Activated T-helper 2 cell treated with anti-CD3 and anti-CD28 coated beads, Interferon-gamma antibody, Interleukin-2, Interleukin-4, amounts not matched to agents 10 μg/mL and 5 μg/mL and 100 μg/mL, durations not matched to agents 14 hours and 24 hours and 36 hours (primary cell): ENCODE measurements at regions not wholly inside any gene's neighbourhood (a gene's known extent, or its start where the extent isn't known, plus 50 kb on each side); places are given as distances from the start of the nearest gene placed in this dataset.

Source experiments
- DNase-seq: peaks from one replicate; pipeline ENCODE4 v3.0.0; 2021; ENCODE audit warnings: low spot score
- H3K27ac Mint-ChIP-seq: one replicate; pipeline ENCODE4 v1.8.0; 2021; ENCODE audit warnings: mixed read lengths
- H3K27me3 Mint-ChIP-seq: one replicate; pipeline ENCODE4 v1.8.0; 2021; ENCODE audit warnings: low read depth, mixed read lengths
- H3K36me3 Mint-ChIP-seq: one replicate; pipeline ENCODE4 v1.8.0; 2021; ENCODE audit warnings: low read depth, mixed read lengths
- H3K4me1 Mint-ChIP-seq: one replicate; pipeline ENCODE4 v1.8.0; 2021; ENCODE audit warnings: low read depth, mixed read lengths
- H3K4me3 Mint-ChIP-seq: one replicate; pipeline ENCODE4 v1.8.0; 2021; ENCODE audit warnings: low read depth, mild to moderate bottlenecking, moderate library complexity, mixed read lengths
- H3K9me3 Mint-ChIP-seq: one replicate; pipeline ENCODE4 v1.8.0; 2021; ENCODE audit warnings: mixed read lengths
- intact Hi-C: fragments of 100-400 bp; cut with micrococcal nuclease; formaldehyde crosslinking; loops from one replicate; pipeline ENCODE4 v1.15.1; 2023

DNA sequence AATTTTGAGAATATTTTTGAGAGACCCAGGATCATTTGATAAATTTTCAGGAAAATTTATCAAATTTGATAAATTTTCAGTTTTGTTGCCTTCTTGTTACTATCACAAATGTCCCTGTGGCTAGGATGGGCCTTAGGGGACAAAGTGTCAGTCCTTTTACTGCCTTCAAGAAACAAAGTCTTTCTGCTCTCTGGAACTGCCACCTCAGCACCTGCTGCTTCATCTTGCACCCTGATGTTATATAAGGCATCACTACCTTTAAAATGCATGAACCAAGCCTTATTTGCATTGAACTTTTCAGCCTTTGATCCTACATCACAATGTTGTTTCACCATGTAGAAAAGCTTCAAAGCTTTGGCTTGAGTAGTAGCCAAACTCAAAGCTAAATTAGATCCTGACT is 123.0 kb upstream of the CNTLN start:
- intact Hi-C loops, result no loop called here
- Mint-ChIP-seq H3K27ac (no peak overlapping the region), H3K36me3 (no peaks in the 10 kb centered on the region), H3K4me1 (no peaks in the 10 kb centered on the region), H3K27me3 (no peaks in the 10 kb centered on the region), H3K9me3 (peaks cover 10% of the 10 kb centered on the region), H3K4me3 (no peak overlapping the region)
- DNase-seq, result no peak

DNA sequence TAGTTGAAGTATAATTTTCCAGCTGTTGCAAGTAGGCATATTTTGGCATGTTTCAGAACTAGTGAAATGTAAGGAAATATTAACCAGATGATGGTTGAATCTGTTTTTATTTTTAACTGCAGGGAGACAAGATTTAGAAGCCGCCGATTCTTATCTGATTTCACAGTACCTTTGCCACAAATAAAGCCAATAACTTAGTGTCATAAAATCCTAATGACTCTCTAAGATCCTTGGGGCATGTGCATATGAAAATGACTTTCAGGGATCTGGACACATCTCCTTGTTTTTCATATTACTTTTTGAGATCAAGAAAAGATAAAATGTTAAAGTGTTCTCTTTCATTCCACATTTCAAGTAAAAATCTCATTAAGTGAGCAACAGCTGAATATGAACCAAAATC is 125.8 kb upstream of the CNTLN start:
- Mint-ChIP-seq H3K36me3 (no peaks in the 10 kb centered on the region), H3K27ac (no peak overlapping the region), H3K4me1 (no peaks in the 10 kb centered on the region), H3K4me3 (no peak overlapping the region), H3K9me3 (peaks cover 13% of the 10 kb centered on the region), H3K27me3 (no peaks in the 10 kb centered on the region)
- intact Hi-C loops, result no loop called here
- no peak for DNase-seq

DNA sequence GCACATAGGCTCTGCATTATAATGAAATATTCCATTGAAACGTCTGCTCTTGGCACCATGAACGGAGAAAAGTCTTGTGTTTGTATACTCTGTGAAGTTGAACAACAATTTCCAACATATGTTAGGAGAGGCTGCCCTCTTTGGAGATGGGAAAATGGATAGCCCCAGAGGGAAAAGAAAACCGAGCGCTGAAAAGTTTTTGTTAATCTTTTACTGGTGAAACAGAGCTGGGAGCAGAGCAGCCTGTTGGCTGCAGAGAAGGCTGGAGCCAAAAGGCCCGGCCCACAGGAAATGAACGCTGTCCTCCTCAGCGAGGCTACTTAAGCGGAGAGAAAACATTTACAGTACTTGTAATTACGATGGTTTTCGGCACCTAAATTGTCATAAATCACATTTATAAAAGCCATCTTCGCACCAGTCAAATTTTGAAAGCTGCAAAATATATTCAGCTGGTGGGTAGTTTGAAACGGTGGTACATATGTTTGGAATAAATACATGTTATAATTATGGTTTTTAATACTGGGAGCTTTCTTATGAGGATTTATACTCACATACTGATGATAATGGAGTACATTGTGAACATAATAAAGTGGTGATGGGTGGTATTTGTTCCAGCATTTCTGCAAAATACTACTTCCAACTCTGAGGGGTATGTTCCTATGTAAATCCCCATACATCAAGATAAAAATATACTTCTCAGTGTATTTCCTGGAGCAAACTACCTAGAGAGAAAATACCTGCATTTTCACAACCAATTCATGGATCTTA is 129.6 kb upstream of the CNTLN start:
- Mint-ChIP-seq H3K27me3 (no peaks in the 10 kb centered on the region), H3K27ac (no peak overlapping the region), H3K9me3 (peaks cover 9% of the 10 kb centered on the region), H3K4me3 (no peak overlapping the region), H3K4me1 (no peaks in the 10 kb centered on the region), H3K36me3 (no peaks in the 10 kb centered on the region)
- no peak for DNase-seq
- intact Hi-C loops, result loop anchor here (2.0 kb wide), 1 partner anchor 20 kb away; no protein-coding TSS in a partner anchor

DNA sequence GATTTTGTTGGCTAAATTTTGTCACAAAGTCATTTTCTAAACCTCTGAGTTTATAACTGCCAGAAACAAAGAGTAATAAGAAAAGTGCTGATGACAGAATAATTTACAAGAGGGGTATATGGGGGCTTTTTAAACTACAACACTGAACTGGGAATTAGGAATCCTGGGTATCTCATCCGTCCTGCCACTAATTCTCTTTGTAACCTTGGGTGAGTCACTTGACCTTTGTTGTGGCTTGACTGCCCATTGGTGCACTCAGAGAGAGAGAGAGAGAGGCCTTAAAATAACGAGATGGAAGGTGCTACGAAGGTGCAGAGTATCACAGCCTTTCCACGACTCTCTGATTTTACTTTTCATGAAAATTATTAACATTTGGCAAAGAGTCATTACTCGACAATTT is 130.3 kb upstream of the CNTLN start:
- H3K9me3 Mint-ChIP-seq, result peaks cover 11% of the 10 kb centered on the region

DNA sequence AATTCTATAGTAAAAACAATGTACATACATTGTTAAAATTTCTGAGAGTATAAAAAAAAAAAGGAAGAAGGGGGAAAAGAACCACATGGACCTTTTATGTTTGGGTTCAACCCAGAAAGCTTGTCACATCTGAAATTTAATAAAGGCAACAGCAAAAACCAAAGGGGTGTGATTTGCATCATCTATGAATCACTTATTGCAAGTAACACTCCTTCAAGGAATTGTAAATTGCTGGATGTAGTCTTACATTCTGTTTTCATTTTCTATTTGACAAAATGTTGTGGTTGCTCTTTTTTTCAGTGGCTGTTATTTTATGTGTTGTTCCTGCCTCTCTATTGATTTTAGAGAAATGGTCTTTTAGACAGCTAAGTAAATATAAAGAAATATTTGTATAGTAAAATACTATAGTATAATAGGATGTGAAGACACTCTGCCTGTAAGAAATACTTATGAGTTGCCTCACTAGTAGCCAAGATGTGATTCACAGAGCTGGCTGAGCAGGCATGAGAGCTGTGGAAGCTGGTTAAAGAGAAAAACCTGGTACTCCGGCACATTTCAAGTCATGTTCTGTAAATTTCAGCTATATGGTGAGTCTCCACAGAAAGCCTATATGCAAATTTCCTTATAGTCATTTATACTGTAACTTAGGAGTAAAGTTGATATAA is 131.1 kb upstream of the CNTLN start:
- intact Hi-C loops, result loop anchor here (2.0 kb wide), 1 partner anchor 19 kb away; no protein-coding TSS in a partner anchor
- DNase-seq, result no peak
- Mint-ChIP-seq H3K9me3 (peaks cover 14% of the 10 kb centered on the region), H3K36me3 (no peaks in the 10 kb centered on the region), H3K27me3 (no peaks in the 10 kb centered on the region), H3K4me3 (no peak overlapping the region), H3K27ac (no peak overlapping the region), H3K4me1 (no peaks in the 10 kb centered on the region)

More for the DNA sequence above, 130.3 kb upstream of the CNTLN start:
- no peak for DNase-seq
- H3K4me3 Mint-ChIP-seq, result no peak overlapping the region
- H3K27ac Mint-ChIP-seq, result no peak overlapping the region
- no peaks in the 10 kb centered on the region for H3K36me3 Mint-ChIP-seq
- H3K4me1 Mint-ChIP-seq, result no peaks in the 10 kb centered on the region
- H3K27me3 Mint-ChIP-seq, result no peaks in the 10 kb centered on the region
- intact Hi-C loops, result loop anchor here (2.0 kb wide), 1 partner anchor 20 kb away; no protein-coding TSS in a partner anchor

DNA sequence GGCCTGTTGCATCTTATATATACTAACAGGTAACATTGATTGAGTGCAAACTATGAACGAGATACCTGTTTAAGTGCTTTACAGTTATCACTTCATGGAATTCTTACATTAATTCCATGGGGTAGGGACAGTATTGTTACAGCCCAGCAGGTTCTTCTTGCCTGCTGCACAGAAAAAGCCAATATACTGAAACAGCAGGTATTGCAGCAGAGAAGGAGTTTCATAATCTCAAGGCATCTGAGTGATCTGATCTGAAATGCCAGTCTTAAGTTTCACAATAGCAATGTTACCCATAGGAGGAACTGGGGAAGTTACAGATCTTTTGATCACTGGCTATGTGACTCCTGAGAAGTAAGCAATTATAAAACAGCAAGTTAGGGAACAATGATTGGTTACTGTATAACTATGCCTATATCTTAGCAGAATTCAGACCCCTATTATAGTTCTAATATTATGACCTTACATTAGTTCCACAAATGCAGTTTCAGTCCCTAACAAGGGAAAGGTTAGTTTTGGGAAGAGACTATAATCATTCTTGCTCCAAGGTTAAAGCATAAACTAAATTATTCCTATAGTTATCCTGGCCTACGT is 126.5 kb upstream of the BNC2 start:
- H3K27ac Mint-ChIP-seq, result no peak overlapping the region
- H3K4me3 Mint-ChIP-seq, result no peak overlapping the region
- H3K36me3 Mint-ChIP-seq, result no peaks in the 10 kb centered on the region
- no peaks in the 10 kb centered on the region for H3K27me3 Mint-ChIP-seq
- intact Hi-C loops, result no loop called here
- H3K9me3 Mint-ChIP-seq, result peaks cover 43% of the 10 kb centered on the region
- no peak for DNase-seq
- no peaks in the 10 kb centered on the region for H3K4me1 Mint-ChIP-seq

DNA sequence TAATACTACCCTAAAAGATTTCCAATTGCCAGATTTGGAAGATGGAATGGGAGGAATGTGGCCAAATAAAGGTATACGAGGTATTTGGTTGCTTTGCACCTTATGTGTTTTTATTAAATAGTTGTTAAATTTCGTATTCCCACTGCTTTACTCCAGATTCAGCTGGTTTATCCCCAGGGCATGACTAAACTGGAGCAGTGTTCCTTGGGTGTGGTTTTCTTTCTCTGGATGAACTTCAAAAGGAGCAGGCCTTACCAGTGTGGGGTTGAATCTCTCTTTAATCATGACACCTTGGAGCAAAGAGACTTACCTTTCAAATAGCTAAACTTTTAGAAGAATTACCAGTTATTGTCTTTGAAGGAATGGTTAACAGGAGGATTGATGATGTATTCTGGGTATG is 121.7 kb upstream of the BNC2 start:
- Mint-ChIP-seq H3K27ac (no peak overlapping the region), H3K4me1 (no peaks in the 10 kb centered on the region), H3K36me3 (no peaks in the 10 kb centered on the region), H3K27me3 (no peaks in the 10 kb centered on the region), H3K9me3 (peaks cover 40% of the 10 kb centered on the region), H3K4me3 (no peak overlapping the region)
- no peak for DNase-seq
- intact Hi-C loops, result no loop called here

DNA sequence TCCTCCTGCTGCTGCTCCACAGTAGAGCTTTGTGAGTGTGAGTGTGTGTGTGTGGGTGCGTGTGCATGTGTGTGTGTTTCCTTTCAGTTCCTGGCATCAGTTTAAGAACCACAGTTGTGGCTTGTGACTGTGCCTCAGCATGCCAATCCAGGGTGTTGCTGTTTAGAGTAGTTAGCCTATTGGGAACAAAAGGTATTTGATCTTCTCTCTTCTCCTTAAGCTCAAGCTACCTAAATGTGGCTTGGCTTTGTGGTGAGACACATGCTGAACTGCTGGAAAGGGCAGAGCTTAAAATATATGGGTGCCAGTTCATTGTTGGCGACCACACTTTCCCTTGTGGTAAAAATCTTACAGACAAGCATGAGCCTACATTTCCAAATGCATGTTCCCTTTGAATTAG is 116.6 kb upstream of the BNC2 start:
- intact Hi-C loops, result no loop called here
- no peak overlapping the region for H3K4me3 Mint-ChIP-seq
- H3K36me3 Mint-ChIP-seq, result no peaks in the 10 kb centered on the region
- no peak overlapping the region for H3K27ac Mint-ChIP-seq
- no peaks in the 10 kb centered on the region for H3K27me3 Mint-ChIP-seq
- DNase-seq, result no peak
- no peaks in the 10 kb centered on the region for H3K4me1 Mint-ChIP-seq
- H3K9me3 Mint-ChIP-seq, result peaks cover 23% of the 10 kb centered on the region

DNA sequence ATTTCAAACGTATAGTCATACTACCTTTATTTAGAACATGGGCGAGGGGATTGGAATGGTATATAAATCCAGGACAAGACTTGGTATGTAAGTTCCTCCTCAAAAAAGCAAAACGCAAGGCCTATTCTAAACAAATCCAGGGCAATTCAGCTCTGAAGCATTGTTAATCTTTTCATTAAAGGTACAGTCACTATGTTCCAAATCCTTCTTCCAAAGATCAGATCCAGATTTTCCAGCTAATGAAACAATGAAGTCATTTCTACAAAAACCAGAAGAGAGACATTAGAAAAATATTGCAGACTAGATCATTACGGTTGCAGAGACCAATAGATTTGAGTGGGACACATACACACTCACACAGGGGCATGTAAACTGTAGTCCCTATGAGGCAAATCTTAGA is 116.1 kb upstream of the BNC2 start:
- no peaks in the 10 kb centered on the region for H3K36me3 Mint-ChIP-seq
- no peak overlapping the region for H3K4me3 Mint-ChIP-seq
- H3K9me3 Mint-ChIP-seq, result peaks cover 23% of the 10 kb centered on the region
- intact Hi-C loops, result no loop called here
- H3K4me1 Mint-ChIP-seq, result no peaks in the 10 kb centered on the region
- no peak overlapping the region for H3K27ac Mint-ChIP-seq
- H3K27me3 Mint-ChIP-seq, result no peaks in the 10 kb centered on the region
- no peak for DNase-seq

DNA sequence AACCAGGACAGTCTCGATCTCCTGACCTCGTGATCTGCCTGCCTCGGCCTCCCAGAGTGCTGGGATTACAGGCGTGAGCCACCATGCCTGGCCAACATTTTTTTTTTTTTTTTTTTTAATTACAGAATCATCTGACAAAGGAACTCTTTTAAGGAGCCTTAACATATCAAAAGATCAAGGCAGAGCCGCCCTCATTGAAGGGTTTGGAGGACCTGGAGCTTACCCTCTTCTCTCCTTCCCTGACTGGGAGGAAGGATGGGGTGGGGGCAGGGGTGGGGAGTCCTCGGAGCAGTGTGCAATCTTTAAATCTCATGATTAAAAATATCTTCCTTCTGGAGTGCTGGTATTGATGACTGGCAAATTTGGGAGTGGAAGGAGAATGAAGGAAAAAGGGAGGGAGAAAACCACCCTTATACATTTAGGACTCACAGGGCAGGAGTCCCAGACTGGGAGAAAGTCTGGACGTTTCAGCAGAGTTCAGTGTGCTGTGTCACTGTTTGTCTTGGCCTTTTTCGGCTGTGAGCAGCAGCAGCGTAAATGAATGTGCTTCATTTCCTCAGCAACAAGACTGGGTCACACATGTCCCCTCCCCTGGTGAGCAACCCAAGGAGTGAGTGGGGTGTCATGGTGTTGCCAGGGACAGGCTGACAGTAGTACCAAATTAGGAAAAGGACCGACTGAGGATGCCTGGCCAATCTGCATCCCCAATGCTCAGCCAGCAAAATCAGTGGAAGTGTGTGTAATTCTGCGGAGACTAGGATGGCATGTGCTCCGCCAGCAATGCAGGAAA is 115.3 kb upstream of the BNC2 start:
- no peak overlapping the region for H3K27ac Mint-ChIP-seq
- no peaks in the 10 kb centered on the region for H3K4me1 Mint-ChIP-seq
- H3K27me3 Mint-ChIP-seq, result no peaks in the 10 kb centered on the region
- no peak overlapping the region for H3K4me3 Mint-ChIP-seq
- no peak for DNase-seq
- peaks cover 23% of the 10 kb centered on the region for H3K9me3 Mint-ChIP-seq
- H3K36me3 Mint-ChIP-seq, result no peaks in the 10 kb centered on the region
- intact Hi-C loops, result loop anchor here (2.0 kb wide), 1 partner anchor 19 kb away; no protein-coding TSS in a partner anchor

DNA sequence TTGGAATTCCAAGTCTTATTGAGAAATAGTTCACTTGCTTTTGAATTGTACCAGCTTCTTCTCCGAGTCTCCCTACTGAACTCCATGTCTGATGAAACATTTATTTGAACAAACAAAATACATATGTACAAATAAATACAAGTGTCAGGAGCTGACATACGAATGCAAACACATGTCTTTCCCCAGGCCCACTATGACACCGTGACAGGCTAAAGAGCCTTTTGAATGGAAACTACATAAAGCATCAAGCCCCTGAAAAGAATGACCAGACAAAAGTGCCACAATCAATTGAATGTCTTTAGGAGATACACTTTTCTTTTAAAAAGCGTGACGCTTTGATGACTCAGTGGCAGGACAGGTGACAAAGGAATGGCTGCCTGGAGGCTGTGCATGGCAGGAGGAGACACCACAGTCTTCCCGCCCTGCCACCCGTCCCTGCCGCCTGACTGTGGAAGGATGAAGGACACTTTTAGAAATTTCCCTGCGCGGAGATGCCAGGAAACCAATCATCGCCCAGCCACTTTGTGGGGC is 112.4 kb upstream of the BNC2 start:
- peaks cover 14% of the 10 kb centered on the region for H3K9me3 Mint-ChIP-seq
- intact Hi-C loops, result no loop called here
- no peaks in the 10 kb centered on the region for H3K27me3 Mint-ChIP-seq
- no peak overlapping the region for H3K27ac Mint-ChIP-seq
- no peaks in the 10 kb centered on the region for H3K36me3 Mint-ChIP-seq
- H3K4me3 Mint-ChIP-seq, result no peak overlapping the region
- no peak for DNase-seq
- H3K4me1 Mint-ChIP-seq, result no peaks in the 10 kb centered on the region

DNA sequence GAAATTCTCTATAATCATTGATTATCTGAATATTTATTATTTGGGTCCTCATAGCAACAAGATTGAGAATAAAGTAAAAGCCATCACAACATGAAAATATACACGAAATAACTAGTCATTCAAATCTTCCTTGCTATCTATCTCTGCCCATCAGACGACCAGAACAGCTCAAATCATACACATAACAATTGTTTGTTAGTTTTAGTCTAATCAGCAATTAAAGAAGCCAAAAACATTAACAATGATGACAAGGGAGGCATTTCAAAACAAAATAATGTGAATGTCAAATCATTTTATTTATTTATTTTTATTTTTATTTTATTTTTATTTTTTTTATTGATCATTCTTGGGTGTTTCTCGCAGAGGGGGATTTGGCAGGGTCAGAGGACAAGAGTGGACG is 106.0 kb upstream of the BNC2 start:
- Mint-ChIP-seq H3K4me1 (no peaks in the 10 kb centered on the region), H3K27me3 (no peaks in the 10 kb centered on the region), H3K4me3 (no peak overlapping the region), H3K27ac (no peak overlapping the region), H3K9me3 (peaks cover 30% of the 10 kb centered on the region), H3K36me3 (no peaks in the 10 kb centered on the region)
- intact Hi-C loops, result no loop called here
- DNase-seq, result no peak
